NCI-H524 (cell line): ENCODE measurements at regions not wholly inside any gene's neighbourhood (a gene's known extent, or its start where the extent isn't known, plus 50 kb on each side); places are given as distances from the start of the nearest gene placed in this dataset.

Experiments
- DNase-seq, 2 experiments: peaks; one replicate each; lab custom pipeline; 2025; lab: John Stamatoyannopoulos, UW

GRCh38 chr12:65653946-65654629 lies 170.2 kb upstream of the HMGA2 start:
- no peak for DNase-seq

- no peak for DNase-seq
Observed at GRCh38 chr12:65655074-65655493, 169.2 kb upstream of the HMGA2 start.

GRCh38 chr12:65656156-65656882 lies 168.0 kb upstream of the HMGA2 start:
- no peak for DNase-seq

GRCh38 chr12:65656891-65657351 lies 167.4 kb upstream of the HMGA2 start:
- DNase-seq = no peak

GRCh38 chr12:65657635-65658034 lies 166.6 kb upstream of the HMGA2 start:
- DNase-seq = no peak

GRCh38 chr12:65658360-65658759 lies 165.9 kb upstream of the HMGA2 start:
- DNase-seq = no peak

- no peak for DNase-seq
Observed at GRCh38 chr12:65659681-65660080, 164.6 kb upstream of the HMGA2 start.

GRCh38 chr12:65660096-65660495 lies 164.2 kb upstream of the HMGA2 start:
- DNase-seq = no peak

- DNase-seq = no peak
Observed at GRCh38 chr12:65660836-65661235, 163.4 kb upstream of the HMGA2 start.

- DNase-seq = peak; percentile 73 to 82
Observed at GRCh38 chr12:65662590-65662989, 161.7 kb upstream of the HMGA2 start.

GRCh38 chr12:65663097-65663496 lies 161.2 kb upstream of the HMGA2 start:
- no peak for DNase-seq

GRCh38 chr12:65663648-65664047 lies 160.6 kb upstream of the HMGA2 start:
- no peak for DNase-seq

- no peak for DNase-seq
Observed at GRCh38 chr12:65664715-65665250, 159.5 kb upstream of the HMGA2 start.

GRCh38 chr12:65665817-65666216 lies 158.5 kb upstream of the HMGA2 start:
- no peak for DNase-seq

- DNase-seq = no peak
Observed at GRCh38 chr12:65666876-65667275, 157.4 kb upstream of the HMGA2 start.

- DNase-seq = peak in 1 of 2 experiments; percentile 4
Observed at GRCh38 chr12:65667932-65668331, 156.4 kb upstream of the HMGA2 start.

- DNase-seq = no peak
Observed at GRCh38 chr12:65668981-65669695, 155.1 kb upstream of the HMGA2 start.

- no peak for DNase-seq
Observed at GRCh38 chr12:65670775-65671174, 153.5 kb upstream of the HMGA2 start.

- no peak for DNase-seq
Observed at GRCh38 chr12:65672441-65672840, 151.8 kb upstream of the HMGA2 start.

- DNase-seq = no peak
Observed at GRCh38 chr12:65673156-65673690, 151.1 kb upstream of the HMGA2 start.

GRCh38 chr12:65673732-65674131 lies 150.6 kb upstream of the HMGA2 start:
- peak in 1 of 2 experiments; percentile 11 for DNase-seq

GRCh38 chr12:65675141-65675621 lies 149.1 kb upstream of the HMGA2 start:
- DNase-seq = no peak
